B cell (primary cell): ENCODE measurements at regions not wholly inside any gene's neighbourhood (a gene's known extent, or its start where the extent isn't known, plus 50 kb on each side); places are given as distances from the start of the nearest gene placed in this dataset.

ENCODE experiments used
- CTCF ChIP-seq: fragments of 200-600 bp; IDR thresholded peaks from one replicate; pipeline ENCODE4 v1.8.0; 2022; ENCODE audit warnings: antibody characterized with exemption, mild to moderate bottlenecking
- EZH2 ChIP-seq: IDR thresholded peaks from 2 replicates; pipeline ENCODE4 v1.6.1; 2012; ENCODE audit warnings: borderline replicate concordance, low read depth, mild to moderate bottlenecking, moderate library complexity, low read length; ENCODE audit not compliant: insufficient read depth, poor library complexity, severe bottlenecking

- no peak for TF ChIP-seq CTCF
- TF ChIP-seq EZH2: no peak
Observed at GRCh38 chr2:129803032-129803431, 176.4 kb upstream of the RAB6C start.
